ENCODE measurements at regions not wholly inside any gene's neighbourhood (a gene's known extent, or its start where the extent isn't known, plus 50 kb on each side); places are given as distances from the start of the nearest gene placed in this dataset.

GRCh38 chr12:114841557-114842251 lies 157.7 kb upstream of the TBX3 start:
- Mint-ChIP-seq H3K4me1 (ENCODE audit: insufficient read depth, unreplicated experiment) (no peaks in the 10 kb centered on the region), H3K27ac (ENCODE audit: low read depth, unreplicated experiment) (no peak overlapping the region), H3K36me3 (ENCODE audit: insufficient read depth, unreplicated experiment) (no peaks in the 10 kb centered on the region), H3K9me3 (ENCODE audit: unreplicated experiment) (no peaks in the 10 kb centered on the region), H3K4me3 (ENCODE audit: unreplicated experiment) (no peak overlapping the region), H3K27me3 (ENCODE audit: insufficient read depth, unreplicated experiment) (no peaks in the 10 kb centered on the region)
- ChIA-PET CTCF (interaction anchor here (1.2 kb wide), 1 partner anchor 15 kb away, joined by 4 read pairs; no protein-coding TSS in a partner anchor), POLR2A (interaction anchor here (0.6 kb wide), 2 partner anchors 35 to 532 kb away, joined by 3 read pairs; no protein-coding TSS in a partner anchor)
- intact Hi-C loops (cut with micrococcal nuclease) = no loop called here
- TF ChIP-seq CTCF (IDR thresholded peaks at IDR 0.05; ENCODE audit: unreplicated experiment) = no peak
- no TSS peak for BruUV-seq (replicated peaks)
- DNase-seq (ENCODE audit: unreplicated experiment) = no peak

- Mint-ChIP-seq H3K27ac (ENCODE audit: low read depth, unreplicated experiment) (no peak overlapping the region), H3K4me1 (ENCODE audit: insufficient read depth, unreplicated experiment) (peaks cover 4% of the 10 kb centered on the region), H3K27me3 (ENCODE audit: insufficient read depth, unreplicated experiment) (no peaks in the 10 kb centered on the region), H3K4me3 (ENCODE audit: unreplicated experiment) (no peak overlapping the region), H3K9me3 (ENCODE audit: unreplicated experiment) (no peaks in the 10 kb centered on the region), H3K36me3 (ENCODE audit: insufficient read depth, unreplicated experiment) (no peaks in the 10 kb centered on the region)
- TF ChIP-seq CTCF (IDR thresholded peaks at IDR 0.05; ENCODE audit: unreplicated experiment) = no peak
- no peak for DNase-seq (ENCODE audit: unreplicated experiment)
- POLR2A ChIA-PET = no interaction called here
- intact Hi-C loops (cut with micrococcal nuclease) = no loop called here
- BruUV-seq (replicated peaks) = no TSS peak
- CTCF ChIA-PET = interaction anchor here (0.6 to 0.8 kb wide), 3 partner anchors 43 to 625 kb away, joined by 3 to 4 read pairs (median 3); no protein-coding TSS in a partner anchor
Observed at GRCh38 chr12:114838480-114838879, 154.5 kb upstream of the TBX3 start.

GRCh38 chr12:114836609-114837008 lies 152.6 kb upstream of the TBX3 start:
- DNase-seq (ENCODE audit: unreplicated experiment) = no peak
- Mint-ChIP-seq H3K4me1 (ENCODE audit: insufficient read depth, unreplicated experiment) (peaks cover 4% of the 10 kb centered on the region), H3K9me3 (ENCODE audit: unreplicated experiment) (no peaks in the 10 kb centered on the region), H3K27ac (ENCODE audit: low read depth, unreplicated experiment) (no peak overlapping the region), H3K27me3 (ENCODE audit: insufficient read depth, unreplicated experiment) (no peaks in the 10 kb centered on the region), H3K4me3 (ENCODE audit: unreplicated experiment) (no peak overlapping the region), H3K36me3 (ENCODE audit: insufficient read depth, unreplicated experiment) (no peaks in the 10 kb centered on the region)
- ChIA-PET POLR2A (no interaction called here), CTCF (interaction anchor here (0.7 to 1.1 kb wide), 2 partner anchors 13 to 24 kb away, joined by 3 read pairs; no protein-coding TSS in a partner anchor)
- TF ChIP-seq CTCF (IDR thresholded peaks at IDR 0.05; ENCODE audit: unreplicated experiment) = no peak
- intact Hi-C loops (cut with micrococcal nuclease) = no loop called here
- no TSS peak for BruUV-seq (replicated peaks)

- DNase-seq (ENCODE audit: unreplicated experiment) = peak; percentile 71
- ChIA-PET POLR2A (no interaction called here), CTCF (interaction anchor here (0.7 kb wide), 1 partner anchor 1038 kb away, joined by 4 read pairs; no protein-coding TSS in a partner anchor)
- intact Hi-C loops (cut with micrococcal nuclease) = no loop called here
- Mint-ChIP-seq H3K4me1 (ENCODE audit: insufficient read depth, unreplicated experiment) (peaks cover 4% of the 10 kb centered on the region), H3K9me3 (ENCODE audit: unreplicated experiment) (no peaks in the 10 kb centered on the region), H3K36me3 (ENCODE audit: insufficient read depth, unreplicated experiment) (no peaks in the 10 kb centered on the region), H3K27ac (ENCODE audit: low read depth, unreplicated experiment) (no peak overlapping the region), H3K27me3 (ENCODE audit: insufficient read depth, unreplicated experiment) (no peaks in the 10 kb centered on the region), H3K4me3 (ENCODE audit: unreplicated experiment) (no peak overlapping the region)
- no TSS peak for BruUV-seq (replicated peaks)
- TF ChIP-seq CTCF (IDR thresholded peaks at IDR 0.05; ENCODE audit: unreplicated experiment) = no peak
Observed at GRCh38 chr12:114835031-114835430, 151.1 kb upstream of the TBX3 start.
